ENCODE measurements at regions not wholly inside any gene's neighbourhood (a gene's known extent, or its start where the extent isn't known, plus 50 kb on each side); places are given as distances from the start of the nearest gene placed in this dataset.

DNA sequence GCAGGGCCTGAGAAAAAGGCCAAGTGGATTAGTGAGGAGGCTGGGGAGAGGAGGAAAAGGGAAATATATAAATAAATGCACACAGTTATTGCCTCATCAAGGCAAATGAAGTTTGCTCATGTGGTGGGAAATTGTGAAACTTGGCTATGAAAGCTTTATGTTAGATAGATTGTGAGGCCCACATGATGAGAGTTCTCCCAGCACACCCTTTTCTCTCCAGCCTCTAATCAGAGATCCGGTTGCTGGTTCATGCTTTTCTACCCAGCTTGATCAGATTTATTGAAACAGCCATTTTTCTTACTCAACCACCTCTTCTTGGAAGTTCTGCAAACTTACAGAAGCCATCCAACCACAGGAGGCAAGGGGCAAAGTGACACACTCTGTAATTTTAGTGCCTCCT is 125.8 kb upstream of the KLF4 start:
- no peak for TF ChIP-seq CTCF (conservative IDR thresholded peaks at IDR 0.05; ENCODE audit: low read depth, low read length)
- no peak for TF ChIP-seq EZH2phosphoT487 (IDR thresholded peaks at IDR 0.05; ENCODE audit: borderline replicate concordance, low read length)
